ENCODE measurements at regions not wholly inside any gene's neighbourhood (a gene's known extent, or its start where the extent isn't known, plus 50 kb on each side); places are given as distances from the start of the nearest gene placed in this dataset.

DNA sequence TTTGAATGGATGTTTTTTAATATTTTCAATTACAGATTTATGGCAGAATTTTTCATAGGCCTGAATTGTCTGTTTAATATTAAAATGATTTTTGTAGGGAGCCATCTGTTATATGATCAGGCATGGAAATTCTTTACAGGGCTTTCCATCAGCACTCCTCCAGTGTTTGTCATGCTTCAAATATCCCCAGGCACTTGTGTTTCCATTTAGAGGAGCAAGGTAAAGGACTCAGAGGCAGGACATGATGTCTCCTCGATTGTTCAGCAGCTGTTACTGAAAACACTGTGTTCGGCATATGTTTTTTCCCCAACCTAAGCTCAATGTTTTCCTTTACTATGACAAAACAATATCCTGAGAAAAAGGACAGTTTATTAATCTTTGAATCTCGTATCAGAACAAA lies 172.3 kb upstream of the RFX3 start:
- Mint-ChIP-seq H3K36me3 (ENCODE audit: insufficient read depth, unreplicated experiment) (no peaks in the 10 kb centered on the region), H3K27ac (ENCODE audit: unreplicated experiment) (no peak overlapping the region), H3K4me1 (ENCODE audit: low read depth, unreplicated experiment) (no peaks in the 10 kb centered on the region), H3K4me3 (ENCODE audit: low read depth, unreplicated experiment) (no peak overlapping the region), H3K27me3 (ENCODE audit: unreplicated experiment) (peaks cover 36% of the 10 kb centered on the region), H3K9me3 (ENCODE audit: low read depth, unreplicated experiment) (no peaks in the 10 kb centered on the region)
- TF ChIP-seq, protein P1, sequence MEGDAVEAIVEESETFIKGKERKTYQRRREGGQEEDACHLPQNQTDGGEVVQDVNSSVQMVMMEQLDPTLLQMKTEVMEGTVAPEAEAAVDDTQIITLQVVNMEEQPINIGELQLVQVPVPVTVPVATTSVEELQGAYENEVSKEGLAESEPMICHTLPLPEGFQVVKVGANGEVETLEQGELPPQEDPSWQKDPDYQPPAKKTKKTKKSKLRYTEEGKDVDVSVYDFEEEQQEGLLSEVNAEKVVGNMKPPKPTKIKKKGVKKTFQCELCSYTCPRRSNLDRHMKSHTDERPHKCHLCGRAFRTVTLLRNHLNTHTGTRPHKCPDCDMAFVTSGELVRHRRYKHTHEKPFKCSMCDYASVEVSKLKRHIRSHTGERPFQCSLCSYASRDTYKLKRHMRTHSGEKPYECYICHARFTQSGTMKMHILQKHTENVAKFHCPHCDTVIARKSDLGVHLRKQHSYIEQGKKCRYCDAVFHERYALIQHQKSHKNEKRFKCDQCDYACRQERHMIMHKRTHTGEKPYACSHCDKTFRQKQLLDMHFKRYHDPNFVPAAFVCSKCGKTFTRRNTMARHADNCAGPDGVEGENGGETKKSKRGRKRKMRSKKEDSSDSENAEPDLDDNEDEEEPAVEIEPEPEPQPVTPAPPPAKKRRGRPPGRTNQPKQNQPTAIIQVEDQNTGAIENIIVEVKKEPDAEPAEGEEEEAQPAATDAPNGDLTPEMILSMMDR (IDR thresholded peaks at IDR 0.05; ENCODE audit: unreplicated experiment): no peak
- intact Hi-C loops (cut with micrococcal nuclease; ENCODE audit: unreplicated experiment): no loop called here
- CTCF ChIA-PET: no interaction called here
- no peak for DNase-seq
- BruUV-seq (replicated peaks): no TSS peak

DNA sequence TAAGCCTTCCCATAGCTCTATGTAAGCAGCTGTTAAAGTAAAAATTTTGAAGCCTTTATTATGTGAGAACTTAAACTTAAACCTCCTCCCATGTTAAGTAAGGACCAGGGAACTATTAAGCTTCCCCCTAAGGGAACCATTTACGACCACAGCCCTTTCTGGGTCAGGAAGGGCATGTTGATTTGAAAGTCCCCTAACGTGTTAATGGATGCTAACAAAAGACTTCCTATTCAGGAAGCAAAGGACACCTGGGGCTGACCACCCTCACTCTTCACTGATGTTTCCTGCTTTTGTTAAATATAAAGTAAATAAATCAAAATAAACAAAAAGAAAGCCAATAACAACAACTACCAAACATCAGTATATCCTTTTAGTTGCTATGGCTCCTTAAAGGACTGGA lies 170.6 kb upstream of the RFX3 start:
- DNase-seq: no peak
- H3K4me3 Mint-ChIP-seq (ENCODE audit: low read depth, unreplicated experiment): no peak overlapping the region
- CTCF ChIA-PET: no interaction called here
- H3K27ac Mint-ChIP-seq (ENCODE audit: unreplicated experiment): no peak overlapping the region
- no peaks in the 10 kb centered on the region for H3K36me3 Mint-ChIP-seq (ENCODE audit: insufficient read depth, unreplicated experiment)
- peaks cover 28% of the 10 kb centered on the region for H3K27me3 Mint-ChIP-seq (ENCODE audit: unreplicated experiment)
- no peaks in the 10 kb centered on the region for H3K9me3 Mint-ChIP-seq (ENCODE audit: low read depth, unreplicated experiment)
- no peaks in the 10 kb centered on the region for H3K4me1 Mint-ChIP-seq (ENCODE audit: low read depth, unreplicated experiment)
- TF ChIP-seq, protein P1 (IDR thresholded peaks at IDR 0.05; ENCODE audit: unreplicated experiment): no peak
- no TSS peak for BruUV-seq (replicated peaks)
- intact Hi-C loops (cut with micrococcal nuclease; ENCODE audit: unreplicated experiment): no loop called here

DNA sequence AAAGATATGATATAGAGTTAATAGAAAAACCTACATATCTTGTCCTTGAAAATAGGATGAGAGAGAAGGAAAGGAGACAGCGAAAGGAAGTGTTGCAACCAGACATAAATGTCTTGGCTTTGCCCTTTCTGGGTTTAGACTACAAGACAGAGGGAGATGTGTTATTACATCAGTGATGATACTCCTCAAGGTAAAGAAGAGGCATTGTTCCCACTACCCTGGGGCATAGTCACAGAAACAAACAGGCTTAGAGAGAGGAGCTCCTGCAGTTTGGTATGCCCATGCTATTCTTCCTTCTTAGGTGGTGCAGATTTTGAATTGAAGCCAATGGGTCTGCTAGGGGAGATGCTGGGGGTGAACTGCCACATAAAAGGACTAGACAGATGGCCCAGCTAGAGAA lies 166.8 kb upstream of the RFX3 start:
- intact Hi-C loops (cut with micrococcal nuclease; ENCODE audit: unreplicated experiment): no loop called here
- H3K4me1 Mint-ChIP-seq (ENCODE audit: low read depth, unreplicated experiment): no peaks in the 10 kb centered on the region
- no peaks in the 10 kb centered on the region for H3K9me3 Mint-ChIP-seq (ENCODE audit: low read depth, unreplicated experiment)
- no TSS peak for BruUV-seq (replicated peaks)
- TF ChIP-seq, protein P1 (IDR thresholded peaks at IDR 0.05; ENCODE audit: unreplicated experiment): no peak
- no peak overlapping the region for H3K27ac Mint-ChIP-seq (ENCODE audit: unreplicated experiment)
- no peaks in the 10 kb centered on the region for H3K27me3 Mint-ChIP-seq (ENCODE audit: unreplicated experiment)
- H3K4me3 Mint-ChIP-seq (ENCODE audit: low read depth, unreplicated experiment): no peak overlapping the region
- no peak for DNase-seq
- H3K36me3 Mint-ChIP-seq (ENCODE audit: insufficient read depth, unreplicated experiment): no peaks in the 10 kb centered on the region
- CTCF ChIA-PET: no interaction called here

GRCh38 chr9:3689555-3689954 lies 163.8 kb upstream of the RFX3 start:
- BruUV-seq (replicated peaks): no TSS peak
- Mint-ChIP-seq H3K4me3 (ENCODE audit: low read depth, unreplicated experiment) (no peak overlapping the region), H3K4me1 (ENCODE audit: low read depth, unreplicated experiment) (no peaks in the 10 kb centered on the region), H3K27me3 (ENCODE audit: unreplicated experiment) (no peaks in the 10 kb centered on the region), H3K36me3 (ENCODE audit: insufficient read depth, unreplicated experiment) (no peaks in the 10 kb centered on the region), H3K9me3 (ENCODE audit: low read depth, unreplicated experiment) (no peaks in the 10 kb centered on the region), H3K27ac (ENCODE audit: unreplicated experiment) (no peak overlapping the region)
- TF ChIP-seq, protein P1 (IDR thresholded peaks at IDR 0.05; ENCODE audit: unreplicated experiment): no peak
- CTCF ChIA-PET: no interaction called here
- intact Hi-C loops (cut with micrococcal nuclease; ENCODE audit: unreplicated experiment): no loop called here
- DNase-seq: no peak

- intact Hi-C loops (cut with micrococcal nuclease; ENCODE audit: unreplicated experiment): no loop called here
- TF ChIP-seq, protein P1 (IDR thresholded peaks at IDR 0.05; ENCODE audit: unreplicated experiment): no peak
- H3K4me1 Mint-ChIP-seq (ENCODE audit: low read depth, unreplicated experiment): no peaks in the 10 kb centered on the region
- CTCF ChIA-PET: no interaction called here
- no TSS peak for BruUV-seq (replicated peaks)
- H3K27ac Mint-ChIP-seq (ENCODE audit: unreplicated experiment): no peak overlapping the region
- no peaks in the 10 kb centered on the region for H3K9me3 Mint-ChIP-seq (ENCODE audit: low read depth, unreplicated experiment)
- DNase-seq: no peak
- H3K36me3 Mint-ChIP-seq (ENCODE audit: insufficient read depth, unreplicated experiment): no peaks in the 10 kb centered on the region
- H3K4me3 Mint-ChIP-seq (ENCODE audit: low read depth, unreplicated experiment): no peak overlapping the region
- H3K27me3 Mint-ChIP-seq (ENCODE audit: unreplicated experiment): no peaks in the 10 kb centered on the region
These were observed 161.3 kb upstream of the RFX3 start for GRCh38 chr9:3687145-3687544.
